ENCODE measurements at regions not wholly inside any gene's neighbourhood (a gene's known extent, or its start where the extent isn't known, plus 50 kb on each side); places are given as distances from the start of the nearest gene placed in this dataset.

DNA sequence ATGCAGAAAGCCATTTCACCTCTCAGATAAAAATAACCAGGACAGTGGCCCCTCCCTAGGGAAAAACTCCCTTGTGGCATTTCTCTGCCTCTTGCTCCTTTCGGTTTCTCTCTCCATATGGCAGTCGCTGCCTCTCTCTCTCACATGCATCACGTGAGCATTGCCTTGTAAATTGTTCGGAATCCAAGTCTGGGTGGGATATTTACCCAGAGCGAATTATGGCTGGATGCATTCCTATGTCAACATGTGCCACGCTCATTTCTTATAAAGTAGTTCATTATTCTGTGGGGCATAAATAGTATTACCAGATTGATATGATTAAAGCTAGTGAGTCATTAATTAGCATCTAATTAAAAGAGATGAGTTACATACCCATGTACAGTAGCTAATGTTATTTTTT lies 392.9 kb downstream of the INSC start:
- no peak overlapping the region for H3K4me3 ChIP-seq
- H3K9me3 ChIP-seq (replicated peaks in 1 of 3), result no peaks in the 10 kb centered on the region
- H3K27ac ChIP-seq, result no peak overlapping the region
- intact Hi-C loops (cut with DNase I), result no loop called here
- TF ChIP-seq, protein P1, sequence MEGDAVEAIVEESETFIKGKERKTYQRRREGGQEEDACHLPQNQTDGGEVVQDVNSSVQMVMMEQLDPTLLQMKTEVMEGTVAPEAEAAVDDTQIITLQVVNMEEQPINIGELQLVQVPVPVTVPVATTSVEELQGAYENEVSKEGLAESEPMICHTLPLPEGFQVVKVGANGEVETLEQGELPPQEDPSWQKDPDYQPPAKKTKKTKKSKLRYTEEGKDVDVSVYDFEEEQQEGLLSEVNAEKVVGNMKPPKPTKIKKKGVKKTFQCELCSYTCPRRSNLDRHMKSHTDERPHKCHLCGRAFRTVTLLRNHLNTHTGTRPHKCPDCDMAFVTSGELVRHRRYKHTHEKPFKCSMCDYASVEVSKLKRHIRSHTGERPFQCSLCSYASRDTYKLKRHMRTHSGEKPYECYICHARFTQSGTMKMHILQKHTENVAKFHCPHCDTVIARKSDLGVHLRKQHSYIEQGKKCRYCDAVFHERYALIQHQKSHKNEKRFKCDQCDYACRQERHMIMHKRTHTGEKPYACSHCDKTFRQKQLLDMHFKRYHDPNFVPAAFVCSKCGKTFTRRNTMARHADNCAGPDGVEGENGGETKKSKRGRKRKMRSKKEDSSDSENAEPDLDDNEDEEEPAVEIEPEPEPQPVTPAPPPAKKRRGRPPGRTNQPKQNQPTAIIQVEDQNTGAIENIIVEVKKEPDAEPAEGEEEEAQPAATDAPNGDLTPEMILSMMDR (IDR thresholded peaks at IDR 0.05), result no peak
- TF ChIP-seq POLR2A (IDR thresholded peaks at IDR 0.05), result no peak
- H3K4me1 ChIP-seq (replicated peaks in 1 of 2), result no peaks in the 10 kb centered on the region
- 30 to 49% (median 46%) methylated on average over 6 of the region's 6 CpGs for WGBS, 4 donors
- H3K36me3 ChIP-seq (replicated peaks in 1 of 2), result no peaks in the 10 kb centered on the region
- no peak for DNase-seq
- H3K27me3 ChIP-seq, result no peaks in the 10 kb centered on the region

DNA sequence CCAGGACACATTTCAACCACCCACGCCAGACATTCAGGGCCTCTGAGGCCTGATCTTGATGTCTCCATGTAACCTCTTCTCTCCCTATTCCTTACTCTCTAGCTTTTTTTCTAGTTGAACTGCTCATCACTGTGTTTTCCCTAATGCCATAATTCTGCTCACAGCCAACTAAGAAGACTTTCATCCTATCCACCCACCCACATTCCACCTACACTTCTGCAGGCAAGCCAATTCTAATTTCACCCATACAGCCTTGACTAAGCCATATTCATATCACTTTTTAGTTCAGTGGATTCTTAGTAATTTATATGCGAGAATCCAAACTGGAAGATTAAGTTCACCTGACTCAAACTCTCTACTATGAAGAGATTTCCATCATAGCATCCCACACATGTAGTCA lies 394.4 kb downstream of the INSC start:
- H3K27me3 ChIP-seq, result no peaks in the 10 kb centered on the region

DNA sequence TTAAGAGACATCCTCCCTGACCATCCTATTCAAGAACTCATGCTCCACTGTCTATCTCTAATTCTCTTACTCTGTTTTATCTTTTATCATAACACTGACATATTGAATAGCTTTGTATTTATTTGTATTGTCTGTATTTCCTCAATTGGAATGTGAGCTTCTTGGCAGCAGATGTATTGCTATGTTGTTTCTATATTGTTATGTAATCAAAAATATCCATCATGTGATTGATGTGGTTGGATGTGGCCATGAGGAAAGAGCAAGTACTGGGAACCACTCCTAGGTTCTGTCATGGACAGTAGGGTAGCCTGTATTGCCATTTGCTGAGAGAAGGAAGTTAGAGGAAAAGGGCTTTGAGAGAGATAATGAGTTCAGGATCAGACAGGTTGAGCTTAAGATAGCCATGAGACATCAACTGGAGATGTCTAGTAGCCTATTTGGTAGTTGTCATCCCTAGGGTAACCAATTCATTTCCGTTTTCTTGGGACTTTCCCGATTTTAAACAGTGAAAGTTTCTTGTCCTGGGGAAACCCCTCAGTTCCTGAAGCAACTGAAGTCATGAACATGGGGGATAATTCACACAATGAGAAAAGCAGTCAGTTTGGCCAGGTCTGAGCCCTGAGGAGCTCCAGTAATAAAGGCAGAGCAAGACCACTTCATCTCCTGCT lies 404.5 kb downstream of the INSC start:
- intact Hi-C loops (cut with DNase I), result no loop called here
- Histone ChIP-seq H3K36me3 (replicated peaks in 1 of 2) (no peaks in the 10 kb centered on the region), H3K27me3 (no peaks in the 10 kb centered on the region), H3K4me3 (no peak overlapping the region), H3K4me1 (replicated peaks in 1 of 2) (no peaks in the 10 kb centered on the region), H3K9me3 (replicated peaks in 1 of 3) (no peaks in the 10 kb centered on the region), H3K27ac (no peak overlapping the region)
- no peak for DNase-seq
- TF ChIP-seq POLR2A (IDR thresholded peaks at IDR 0.05), result no peak
- TF ChIP-seq, protein P1 (IDR thresholded peaks at IDR 0.05), result no peak
- 45 to 62% (median 56%) methylated on average over 2 of the region's 2 CpGs for WGBS, 4 donors

More for the DNA sequence above, 394.4 kb downstream of the INSC start:
- WGBS, 4 donors, result 87 to 93% (median 92%) methylated on average over 2 of the region's 2 CpGs
- no peaks in the 10 kb centered on the region for H3K9me3 ChIP-seq (replicated peaks in 1 of 3)
- DNase-seq, result no peak
- H3K27ac ChIP-seq, result no peak overlapping the region
- TF ChIP-seq, protein P1 (IDR thresholded peaks at IDR 0.05), result no peak
- no peak for TF ChIP-seq POLR2A (IDR thresholded peaks at IDR 0.05)
- no peaks in the 10 kb centered on the region for H3K36me3 ChIP-seq (replicated peaks in 1 of 2)
- H3K4me3 ChIP-seq, result no peak overlapping the region
- H3K4me1 ChIP-seq (replicated peaks in 1 of 2), result no peaks in the 10 kb centered on the region
- intact Hi-C loops (cut with DNase I), result no loop called here

DNA sequence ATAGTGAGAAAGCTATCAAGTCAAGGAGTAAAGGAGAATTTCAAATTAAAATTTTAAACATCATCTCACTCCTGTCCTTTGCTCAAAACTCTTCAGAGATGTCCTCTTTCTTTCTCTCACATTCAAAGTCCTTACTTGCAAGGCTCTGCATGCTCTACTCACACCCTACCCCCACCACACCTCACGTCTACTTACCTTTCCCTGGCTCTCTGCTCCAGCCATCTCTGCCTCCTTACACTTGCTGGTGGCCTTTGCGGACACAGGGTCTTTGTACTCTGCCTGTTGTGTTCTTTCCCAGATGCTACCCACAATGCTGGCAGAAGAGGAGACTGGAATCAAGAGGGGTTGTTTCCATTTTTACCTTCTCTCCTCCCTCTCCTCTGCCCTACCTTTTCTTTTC lies 405.2 kb downstream of the INSC start:
- intact Hi-C loops (cut with DNase I), result no loop called here
- H3K4me3 ChIP-seq, result no peak overlapping the region
- TF ChIP-seq POLR2A (IDR thresholded peaks at IDR 0.05), result no peak
- TF ChIP-seq, protein P1 (IDR thresholded peaks at IDR 0.05), result no peak
- no peaks in the 10 kb centered on the region for H3K27me3 ChIP-seq
- 62 to 65% (median 63%) methylated on average over 2 of the region's 2 CpGs for WGBS, 4 donors
- no peaks in the 10 kb centered on the region for H3K9me3 ChIP-seq (replicated peaks in 1 of 3)
- no peaks in the 10 kb centered on the region for H3K4me1 ChIP-seq (replicated peaks in 1 of 2)
- no peak overlapping the region for H3K27ac ChIP-seq
- DNase-seq, result no peak
- H3K36me3 ChIP-seq (replicated peaks in 1 of 2), result no peaks in the 10 kb centered on the region
